ENCODE measurements at regions not wholly inside any gene's neighbourhood (a gene's known extent, or its start where the extent isn't known, plus 50 kb on each side); places are given as distances from the start of the nearest gene placed in this dataset.

GRCh38 chr5:171640480-171640879 lies 145.1 kb upstream of the SMIM23 start:
- TF ChIP-seq CTCF (IDR thresholded peaks at IDR 0.05; ENCODE audit: low read depth, low read length), result no peak
- no peak for DNase-seq (ENCODE audit: extremely low read depth, low read depth)

GRCh38 chr5:171641891-171642290 lies 143.7 kb upstream of the SMIM23 start:
- DNase-seq (ENCODE audit: extremely low read depth, low read depth), result no peak
- TF ChIP-seq CTCF (IDR thresholded peaks at IDR 0.05; ENCODE audit: low read depth, low read length), result no peak

GRCh38 chr5:171642894-171643293 lies 142.7 kb upstream of the SMIM23 start:
- no peak for TF ChIP-seq CTCF (IDR thresholded peaks at IDR 0.05; ENCODE audit: low read depth, low read length)
- DNase-seq (ENCODE audit: extremely low read depth, low read depth), result no peak

GRCh38 chr5:171644536-171644935 lies 141.1 kb upstream of the SMIM23 start:
- no peak for TF ChIP-seq CTCF (IDR thresholded peaks at IDR 0.05; ENCODE audit: low read depth, low read length)
- no peak for DNase-seq (ENCODE audit: extremely low read depth, low read depth)

GRCh38 chr5:171646102-171647042 lies 139.2 kb upstream of the SMIM23 start:
- TF ChIP-seq CTCF (IDR thresholded peaks at IDR 0.05; ENCODE audit: low read depth, low read length), result no peak
- DNase-seq (ENCODE audit: extremely low read depth, low read depth), result no peak

GRCh38 chr5:171647043-171647903 lies 138.3 kb upstream of the SMIM23 start:
- DNase-seq (ENCODE audit: extremely low read depth, low read depth), result no peak
- TF ChIP-seq CTCF (IDR thresholded peaks at IDR 0.05; ENCODE audit: low read depth, low read length), result no peak; the same call in 1 of the 2 replicates

GRCh38 chr5:171647904-171648260 lies 137.7 kb upstream of the SMIM23 start:
- DNase-seq (ENCODE audit: extremely low read depth, low read depth), result no peak
- no peak for TF ChIP-seq CTCF (IDR thresholded peaks at IDR 0.05; ENCODE audit: low read depth, low read length)
